ENCODE measurements at regions not wholly inside any gene's neighbourhood (a gene's known extent, or its start where the extent isn't known, plus 50 kb on each side); places are given as distances from the start of the nearest gene placed in this dataset.

- no peaks in the 10 kb centered on the region for H3K36me3 ChIP-seq
- in situ Hi-C loops (cut with MboI; ENCODE audit: low sequenced_read_pairs in 4 of 4) (no loop called here), intact Hi-C loops (cut with DNase I; ENCODE audit: low total_unique reads) (no loop called here)
- no peaks in the 10 kb centered on the region for H3K4me1 ChIP-seq
- TF ChIP-seq POLR2A (IDR thresholded peaks at IDR 0.05), result no peak
- TF ChIP-seq CTCF (IDR thresholded peaks at IDR 0.05 in 4 of 5, conservative IDR thresholded peaks at IDR 0.05 in 1 of 5), result no peak
- H3K9me3 ChIP-seq, result no peaks in the 10 kb centered on the region
- ATAC-seq (no peak), DNase-seq (no peak)
- H3K27me3 ChIP-seq, result peaks cover 0 to 5% (median 0%) of the 10 kb centered on the region in 3 donors
- H3K4me3 ChIP-seq, result no peak overlapping the region
- H3K27ac ChIP-seq, result no peak overlapping the region
Measured at GRCh38 chr9:71323357-71323756, 201.9 kb upstream of the TRPM3 start.

GRCh38 chr9:71322311-71322710 is 200.9 kb upstream of the TRPM3 start:
- H3K36me3 ChIP-seq, result no peaks in the 10 kb centered on the region
- H3K4me3 ChIP-seq, result no peak overlapping the region
- H3K4me1 ChIP-seq, result no peaks in the 10 kb centered on the region
- H3K27ac ChIP-seq, result no peak overlapping the region
- intact Hi-C loops (cut with DNase I; ENCODE audit: low total_unique reads), result no loop called here
- no peaks in the 10 kb centered on the region for H3K9me3 ChIP-seq
- ATAC-seq, result no peak
- TF ChIP-seq CTCF (IDR thresholded peaks at IDR 0.05 in 4 of 5, conservative IDR thresholded peaks at IDR 0.05 in 1 of 5) (no peak), POLR2A (IDR thresholded peaks at IDR 0.05) (no peak)
- in situ Hi-C loops (cut with MboI; ENCODE audit: low sequenced_read_pairs in 4 of 4), result no loop called here
- no peak for DNase-seq
- peaks cover 0 to 5% (median 0%) of the 10 kb centered on the region in 3 donors for H3K27me3 ChIP-seq

GRCh38 chr9:71308454-71308853 is 187.0 kb upstream of the TRPM3 start:
- in situ Hi-C loops (cut with MboI; ENCODE audit: low sequenced_read_pairs in 4 of 4), result no loop called here
- no peaks in the 10 kb centered on the region for H3K27me3 ChIP-seq

GRCh38 chr9:71306134-71306533 is 184.7 kb upstream of the TRPM3 start:
- ATAC-seq (no peak), DNase-seq (no peak)
- intact Hi-C loops (cut with DNase I; ENCODE audit: low total_unique reads) (no loop called here), in situ Hi-C loops (cut with MboI; ENCODE audit: low sequenced_read_pairs in 4 of 4) (no loop called here)
- no peaks in the 10 kb centered on the region for H3K9me3 ChIP-seq
- no peak for TF ChIP-seq POLR2A (IDR thresholded peaks at IDR 0.05)
- no peak for TF ChIP-seq CTCF (IDR thresholded peaks at IDR 0.05 in 4 of 5, conservative IDR thresholded peaks at IDR 0.05 in 1 of 5)
- H3K4me3 ChIP-seq, result no peak overlapping the region
- H3K4me1 ChIP-seq, result no peaks in the 10 kb centered on the region
- H3K27ac ChIP-seq, result no peak overlapping the region
- H3K36me3 ChIP-seq, result no peaks in the 10 kb centered on the region
- no peaks in the 10 kb centered on the region for H3K27me3 ChIP-seq

More at GRCh38 chr9:71308454-71308853, 187.0 kb upstream of the TRPM3 start:
- H3K36me3 ChIP-seq, result no peaks in the 10 kb centered on the region
- no peaks in the 10 kb centered on the region for H3K4me1 ChIP-seq
- H3K4me3 ChIP-seq, result no peak overlapping the region
- no peak for TF ChIP-seq CTCF (IDR thresholded peaks at IDR 0.05 in 4 of 5, conservative IDR thresholded peaks at IDR 0.05 in 1 of 5)
- TF ChIP-seq POLR2A (IDR thresholded peaks at IDR 0.05), result no peak
- H3K27ac ChIP-seq, result no peak overlapping the region
- ATAC-seq (no peak), DNase-seq (no peak)
- intact Hi-C loops (cut with DNase I; ENCODE audit: low total_unique reads), result no loop called here
- no peaks in the 10 kb centered on the region for H3K9me3 ChIP-seq

- no peaks in the 10 kb centered on the region for H3K27me3 ChIP-seq
- no peak overlapping the region for H3K4me3 ChIP-seq
- no peak for ATAC-seq
- intact Hi-C loops (cut with DNase I; ENCODE audit: low total_unique reads) (no loop called here), in situ Hi-C loops (cut with MboI; ENCODE audit: low sequenced_read_pairs in 4 of 4) (no loop called here)
- no peak overlapping the region for H3K27ac ChIP-seq
- H3K9me3 ChIP-seq, result no peaks in the 10 kb centered on the region
- H3K36me3 ChIP-seq, result no peaks in the 10 kb centered on the region
- H3K4me1 ChIP-seq, result no peaks in the 10 kb centered on the region
- no peak for DNase-seq
- TF ChIP-seq CTCF (IDR thresholded peaks at IDR 0.05 in 4 of 5, conservative IDR thresholded peaks at IDR 0.05 in 1 of 5), result no peak
- TF ChIP-seq POLR2A (IDR thresholded peaks at IDR 0.05), result no peak
Measured at GRCh38 chr9:71303351-71303750, 181.9 kb upstream of the TRPM3 start.
